Activated naive CD4-positive, alpha-beta T cell treated with anti-CD3 and anti-CD28 coated beads, Interleukin-2, amount 50 U/mL, for 72 hours (primary cell): ENCODE measurements at regions not wholly inside any gene's neighbourhood (a gene's known extent, or its start where the extent isn't known, plus 50 kb on each side); places are given as distances from the start of the nearest gene placed in this dataset.

Experiments used
- ATAC-seq, 2 donors: fragments of 150-1000 bp; cut with Tn5 transposase; 2 replicates each; pipeline ENCODE4 v1.10.0; 2021; ENCODE audit warnings: mild to moderate bottlenecking in 2 of 2, moderate library complexity in 2 of 2
- DNase-seq, 2 donors: peaks; one replicate each; pipeline ENCODE4 v3.0.0; 2021 to 2022; ENCODE audit warnings: low spot score in 2 of 2
- H3K27ac Mint-ChIP-seq, 2 donors: one replicate each; pipeline ENCODE4 v1.8.0; 2022; ENCODE audit warnings: mild to moderate bottlenecking in 2 of 2, mixed read lengths in 2 of 2
- H3K36me3 Mint-ChIP-seq, 2 donors: one replicate each; pipeline ENCODE4 v1.8.0; 2022; ENCODE audit warnings: mixed read lengths in 2 of 2
- H3K9me3 Mint-ChIP-seq, 2 donors: one replicate each; pipeline ENCODE4 v1.8.0; 2022; ENCODE audit warnings: mixed read lengths in 2 of 2

GRCh38 chr4:36394352-36394903 is 113.0 kb downstream of the DTHD1 start:
- ATAC-seq (peak; percentile 91 to 93), DNase-seq (peak in 1 of 2 donors; percentile 45)
- peak overlapping the region; percentile 90 to 100 for H3K27ac Mint-ChIP-seq
- H3K36me3 Mint-ChIP-seq, result no peaks in the 10 kb centered on the region
- H3K9me3 Mint-ChIP-seq, result no peaks in the 10 kb centered on the region

GRCh38 chr4:36399762-36400353 is 118.4 kb downstream of the DTHD1 start:
- H3K36me3 Mint-ChIP-seq, result peaks cover 0 to 9% of the 10 kb centered on the region in 2 donors
- no peak overlapping the region for H3K27ac Mint-ChIP-seq
- ATAC-seq (peak; percentile 47 to 61), DNase-seq (peak in 1 of 2 donors; percentile 51)
- H3K9me3 Mint-ChIP-seq, result no peaks in the 10 kb centered on the region

GRCh38 chr4:36402008-36402758 is 120.8 kb downstream of the DTHD1 start:
- no peaks in the 10 kb centered on the region for H3K9me3 Mint-ChIP-seq
- no peak overlapping the region for H3K27ac Mint-ChIP-seq
- peaks cover 0 to 9% of the 10 kb centered on the region in 2 donors for H3K36me3 Mint-ChIP-seq
- ATAC-seq (peak in 1 of 2 donors; percentile 79), DNase-seq (peak in 1 of 2 donors; percentile 56)

- Mint-ChIP-seq H3K27ac (no peak overlapping the region), H3K9me3 (no peaks in the 10 kb centered on the region), H3K36me3 (no peaks in the 10 kb centered on the region)
- ATAC-seq (no peak), DNase-seq (no peak)
Observed at GRCh38 chr4:36411338-36411737, 129.9 kb downstream of the DTHD1 start.

- Mint-ChIP-seq H3K9me3 (no peaks in the 10 kb centered on the region), H3K27ac (no peak overlapping the region), H3K36me3 (no peaks in the 10 kb centered on the region)
- ATAC-seq (no peak), DNase-seq (no peak)
Observed at GRCh38 chr4:36414248-36414647, 132.8 kb downstream of the DTHD1 start.

GRCh38 chr4:36417146-36417545 is 135.7 kb downstream of the DTHD1 start:
- no peak for ATAC-seq
- H3K27ac Mint-ChIP-seq, result no peak overlapping the region
- DNase-seq, result no peak
- H3K36me3 Mint-ChIP-seq, result no peaks in the 10 kb centered on the region
- H3K9me3 Mint-ChIP-seq, result no peaks in the 10 kb centered on the region

GRCh38 chr4:36420111-36420679 is 138.8 kb downstream of the DTHD1 start:
- H3K36me3 Mint-ChIP-seq, result no peaks in the 10 kb centered on the region
- no peak for ATAC-seq
- no peak overlapping the region for H3K27ac Mint-ChIP-seq
- no peak for DNase-seq
- no peaks in the 10 kb centered on the region for H3K9me3 Mint-ChIP-seq

DNA sequence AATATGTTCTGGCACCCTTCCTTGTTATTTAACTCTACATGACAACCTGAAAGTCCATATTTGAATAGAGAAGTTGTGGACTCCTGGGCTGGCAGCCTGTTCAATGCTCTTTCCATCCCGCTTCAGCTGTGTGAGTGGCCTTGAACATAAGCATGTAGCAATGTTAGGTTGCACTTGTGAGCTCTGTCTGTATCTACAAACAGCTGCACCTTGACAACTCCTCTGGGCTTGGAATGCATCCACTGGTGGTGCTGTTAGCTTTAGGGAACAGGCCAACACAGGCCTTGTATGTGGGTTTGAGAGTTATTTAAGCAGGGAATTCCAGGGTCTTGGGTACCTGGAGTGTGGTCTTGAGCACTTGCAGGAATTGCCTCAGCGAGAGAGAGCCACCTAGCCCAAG is 141.2 kb downstream of the DTHD1 start:
- Mint-ChIP-seq H3K27ac (no peak overlapping the region), H3K9me3 (no peaks in the 10 kb centered on the region), H3K36me3 (no peaks in the 10 kb centered on the region)
- no peak for ATAC-seq
- no peak for DNase-seq

- no peaks in the 10 kb centered on the region for H3K36me3 Mint-ChIP-seq
- H3K9me3 Mint-ChIP-seq, result no peaks in the 10 kb centered on the region
- no peak overlapping the region for H3K27ac Mint-ChIP-seq
- no peak for ATAC-seq
- DNase-seq, result no peak
Observed at GRCh38 chr4:36426741-36427140, 145.3 kb downstream of the DTHD1 start.

DNA sequence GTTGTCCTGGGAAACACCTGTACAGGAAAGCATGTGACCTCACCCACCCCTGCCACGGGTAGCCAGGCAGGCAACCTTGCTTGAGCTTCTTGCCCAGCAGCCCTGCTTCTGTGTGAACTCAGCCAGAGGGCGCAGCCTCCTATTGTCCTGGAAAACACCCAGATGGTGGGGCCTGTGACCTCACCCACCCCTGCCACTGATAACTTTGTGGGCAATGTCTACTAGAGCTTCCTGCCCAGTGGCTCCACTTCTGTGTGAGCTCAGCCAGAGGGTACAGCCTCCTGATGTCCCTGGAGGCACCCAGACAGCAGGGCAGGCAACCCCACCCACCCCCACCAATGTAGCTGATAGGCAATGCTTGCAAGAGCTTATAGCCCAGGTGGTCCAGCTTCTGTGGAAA is 146.3 kb downstream of the DTHD1 start:
- ATAC-seq (no peak), DNase-seq (no peak)
- no peak overlapping the region for H3K27ac Mint-ChIP-seq
- no peaks in the 10 kb centered on the region for H3K9me3 Mint-ChIP-seq
- no peaks in the 10 kb centered on the region for H3K36me3 Mint-ChIP-seq

GRCh38 chr4:36432586-36432985 is 151.2 kb downstream of the DTHD1 start:
- DNase-seq, result no peak
- Mint-ChIP-seq H3K36me3 (peaks cover 6 to 8% of the 10 kb centered on the region in 2 donors), H3K9me3 (peaks cover 8% of the 10 kb centered on the region in 2 donors), H3K27ac (no peak overlapping the region)
- no peak for ATAC-seq

- DNase-seq, result no peak
- ATAC-seq, result no peak
- peaks cover 6 to 21% of the 10 kb centered on the region in 2 donors for H3K36me3 Mint-ChIP-seq
- peaks cover 11 to 13% of the 10 kb centered on the region in 2 donors for H3K9me3 Mint-ChIP-seq
- no peak overlapping the region for H3K27ac Mint-ChIP-seq
Observed at GRCh38 chr4:36439556-36439955, 158.1 kb downstream of the DTHD1 start.

DNA sequence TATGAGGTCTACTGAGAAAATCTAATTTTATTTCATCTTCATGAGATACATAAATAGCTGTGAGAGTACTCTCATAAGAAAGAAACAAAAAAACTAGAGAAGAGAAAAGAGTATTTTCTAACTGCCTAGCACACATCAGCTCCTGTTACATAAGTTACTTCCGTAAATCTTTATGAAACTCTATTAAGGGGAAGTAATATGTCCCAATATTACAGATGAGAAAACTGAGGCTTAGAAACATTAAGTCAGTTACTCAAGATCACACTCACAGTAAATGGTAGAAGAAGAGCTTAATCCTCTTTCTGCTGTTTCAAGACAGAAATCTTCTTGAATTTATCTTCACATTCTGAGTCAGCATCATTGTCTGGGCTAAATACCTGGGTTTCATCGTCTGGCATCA is 164.1 kb downstream of the DTHD1 start:
- ATAC-seq (no peak), DNase-seq (no peak)
- Mint-ChIP-seq H3K36me3 (no peaks in the 10 kb centered on the region), H3K9me3 (no peaks in the 10 kb centered on the region), H3K27ac (no peak overlapping the region)

- Mint-ChIP-seq H3K27ac (no peak overlapping the region), H3K36me3 (no peaks in the 10 kb centered on the region), H3K9me3 (no peaks in the 10 kb centered on the region)
- no peak for DNase-seq
- no peak for ATAC-seq
Observed at GRCh38 chr4:36446275-36446674, 164.9 kb downstream of the DTHD1 start.

DNA sequence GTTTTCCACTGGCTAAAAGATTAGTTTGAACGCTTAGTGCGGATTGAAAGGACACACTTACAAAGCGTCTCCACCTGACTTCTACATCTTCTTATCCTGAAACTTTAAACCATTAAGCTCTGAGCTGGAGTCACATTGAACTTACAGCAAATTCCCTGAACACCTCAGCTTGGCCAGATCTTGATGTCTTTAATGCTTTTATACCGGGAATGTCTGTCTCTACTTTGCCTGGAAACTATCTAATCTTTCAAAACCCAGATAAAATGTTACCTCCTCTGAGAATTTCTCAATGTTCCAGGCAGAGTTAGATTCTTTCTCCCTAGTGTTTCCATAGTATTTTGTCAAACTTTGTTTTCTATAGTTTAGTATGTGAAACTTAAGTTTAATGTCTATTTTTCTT is 179.9 kb downstream of the DTHD1 start:
- H3K27ac Mint-ChIP-seq, result no peak overlapping the region
- H3K36me3 Mint-ChIP-seq, result no peaks in the 10 kb centered on the region
- ATAC-seq, result no peak
- no peak for DNase-seq
- peaks cover 4 to 5% of the 10 kb centered on the region in 2 donors for H3K9me3 Mint-ChIP-seq

DNA sequence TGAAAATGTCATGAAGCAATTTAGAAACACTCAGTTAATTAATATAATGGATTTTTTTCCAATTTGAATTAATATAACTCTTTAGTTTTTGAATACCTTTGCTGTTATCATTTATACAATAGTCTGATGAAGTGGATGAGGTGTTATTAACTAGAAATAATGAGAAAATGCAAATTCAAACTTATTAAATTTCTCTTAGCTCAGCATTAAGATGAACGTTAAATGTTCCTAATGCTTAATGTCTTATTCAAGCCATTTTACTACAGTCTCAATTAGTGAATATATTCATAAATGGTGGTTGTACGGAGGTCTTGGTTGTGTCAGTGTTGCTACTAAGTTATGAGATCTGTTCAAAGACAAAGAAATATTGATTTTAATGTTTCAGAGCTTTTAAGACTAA is 186.3 kb downstream of the DTHD1 start:
- no peak for DNase-seq
- Mint-ChIP-seq H3K36me3 (no peaks in the 10 kb centered on the region), H3K9me3 (no peaks in the 10 kb centered on the region), H3K27ac (no peak overlapping the region)
- no peak for ATAC-seq

DNA sequence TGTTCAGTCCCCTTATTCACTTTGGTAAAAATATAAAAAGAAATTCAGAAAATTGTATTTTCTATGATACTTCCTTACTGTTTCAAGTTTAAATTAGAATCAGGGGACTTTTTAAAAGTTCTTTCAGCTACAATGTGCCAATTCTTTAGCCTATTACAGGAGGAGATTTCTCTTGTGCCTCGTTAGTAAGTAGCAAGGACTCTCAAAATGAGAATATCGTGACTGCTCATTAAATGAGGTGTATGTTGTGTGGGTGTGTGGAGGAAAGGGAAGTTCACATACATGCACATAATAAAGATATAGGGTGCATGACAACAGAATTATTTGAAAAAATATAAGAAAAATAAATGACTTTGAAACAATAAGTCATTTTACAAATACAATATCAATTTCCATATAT is 190.5 kb downstream of the DTHD1 start:
- ATAC-seq (no peak), DNase-seq (no peak)
- Mint-ChIP-seq H3K36me3 (no peaks in the 10 kb centered on the region), H3K9me3 (no peaks in the 10 kb centered on the region), H3K27ac (no peak overlapping the region)
